Activated naive CD8-positive, alpha-beta T cell treated with anti-CD3 and anti-CD28 coated beads, Interleukin-2, amount 50 U/mL, for 16 hours (primary cell): ENCODE measurements at regions not wholly inside any gene's neighbourhood (a gene's known extent, or its start where the extent isn't known, plus 50 kb on each side); places are given as distances from the start of the nearest gene placed in this dataset.
"Not testable (repeated sequence)": the region's sequence is repeated elsewhere in the genome, so short reads cannot be mapped to it uniquely, and the experiment has no call there.

ENCODE experiments used
- DNase-seq: peaks from one replicate; pipeline ENCODE4 v3.0.0-alpha.2; 2020; ENCODE audit warnings: low read depth, low spot score

DNA sequence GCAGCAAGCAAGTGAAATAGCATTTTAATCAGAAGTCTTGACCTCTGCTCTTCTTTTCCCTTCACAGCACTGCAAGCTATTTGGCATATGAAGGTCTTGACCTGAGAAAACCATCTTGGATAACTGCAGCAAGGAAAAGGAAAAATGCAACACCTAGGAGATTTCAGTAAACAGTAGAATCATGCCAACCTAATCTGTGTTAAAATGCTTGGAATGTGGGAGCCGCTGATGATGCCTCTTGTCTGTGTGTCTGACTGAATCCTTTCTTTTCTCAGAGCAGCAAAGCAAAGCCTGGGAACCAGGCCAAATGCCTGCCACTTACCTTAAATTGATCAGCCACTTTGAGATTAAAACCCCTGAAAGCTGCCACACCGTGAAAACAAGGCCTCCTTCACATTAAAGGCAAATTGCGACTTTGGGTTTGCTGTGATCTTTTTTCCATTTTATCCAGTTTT, 80.4 kb upstream of the CDK6 start:
- no peak for DNase-seq

- no peak for DNase-seq
Observed at GRCh38 chr7:92915348-92915747, 79.0 kb upstream of the CDK6 start.

DNA sequence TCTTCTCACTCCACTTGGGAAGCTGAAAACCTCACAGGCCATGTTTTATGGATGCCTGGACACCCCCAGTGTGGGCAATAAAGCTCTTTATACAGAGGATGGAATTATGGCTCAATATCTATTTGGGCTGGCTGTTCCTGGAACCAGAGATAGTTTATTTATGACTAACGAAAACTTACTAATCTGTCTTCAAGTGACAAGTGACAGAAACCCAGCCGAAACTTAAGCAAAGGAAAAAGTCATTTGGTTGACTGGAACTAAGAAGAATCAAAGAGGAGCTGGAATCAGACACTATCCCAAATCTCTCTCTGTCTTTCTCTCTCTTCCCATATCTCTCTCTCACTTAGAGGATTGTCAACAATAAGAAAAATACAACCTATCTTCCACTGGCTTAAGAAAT, 78.3 kb upstream of the CDK6 start:
- no peak for DNase-seq

DNA sequence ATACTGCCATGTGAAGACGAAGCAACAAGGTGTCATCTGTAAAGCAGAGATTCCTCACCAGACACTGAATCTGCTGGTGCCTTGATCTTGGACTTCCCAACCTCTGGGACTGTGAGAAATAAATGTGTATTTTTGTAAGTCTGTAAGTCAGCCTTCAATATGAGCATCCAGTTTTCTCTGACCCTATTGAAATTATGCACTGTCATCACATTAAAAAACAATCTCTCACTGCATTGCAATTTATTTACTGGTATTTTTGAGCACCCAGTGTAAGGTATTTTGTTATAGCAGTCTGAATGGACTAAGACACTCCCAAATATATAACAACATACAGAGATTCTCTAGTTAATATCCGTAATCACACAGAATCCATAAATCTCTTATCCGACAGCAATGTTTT, 77.5 kb upstream of the CDK6 start:
- no peak for DNase-seq

DNA sequence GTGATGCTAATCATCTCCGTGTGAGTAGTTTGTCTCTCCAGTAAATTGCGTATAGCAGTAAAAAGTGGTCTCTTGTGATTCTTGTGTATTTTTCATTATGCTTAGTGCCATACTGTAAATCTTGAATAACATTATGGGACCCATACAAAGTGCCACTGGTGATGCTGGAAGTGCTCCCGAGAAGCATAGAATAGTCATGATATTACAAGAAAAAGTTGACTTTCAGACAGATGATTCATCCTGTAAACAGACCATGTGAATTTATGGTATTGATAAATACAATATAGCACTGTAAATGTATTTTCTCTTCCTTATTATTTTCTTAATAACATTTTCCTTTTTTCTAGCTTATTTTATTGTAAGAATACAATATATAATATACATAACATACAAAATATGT, 74.6 kb upstream of the CDK6 start:
- no peak for DNase-seq

DNA sequence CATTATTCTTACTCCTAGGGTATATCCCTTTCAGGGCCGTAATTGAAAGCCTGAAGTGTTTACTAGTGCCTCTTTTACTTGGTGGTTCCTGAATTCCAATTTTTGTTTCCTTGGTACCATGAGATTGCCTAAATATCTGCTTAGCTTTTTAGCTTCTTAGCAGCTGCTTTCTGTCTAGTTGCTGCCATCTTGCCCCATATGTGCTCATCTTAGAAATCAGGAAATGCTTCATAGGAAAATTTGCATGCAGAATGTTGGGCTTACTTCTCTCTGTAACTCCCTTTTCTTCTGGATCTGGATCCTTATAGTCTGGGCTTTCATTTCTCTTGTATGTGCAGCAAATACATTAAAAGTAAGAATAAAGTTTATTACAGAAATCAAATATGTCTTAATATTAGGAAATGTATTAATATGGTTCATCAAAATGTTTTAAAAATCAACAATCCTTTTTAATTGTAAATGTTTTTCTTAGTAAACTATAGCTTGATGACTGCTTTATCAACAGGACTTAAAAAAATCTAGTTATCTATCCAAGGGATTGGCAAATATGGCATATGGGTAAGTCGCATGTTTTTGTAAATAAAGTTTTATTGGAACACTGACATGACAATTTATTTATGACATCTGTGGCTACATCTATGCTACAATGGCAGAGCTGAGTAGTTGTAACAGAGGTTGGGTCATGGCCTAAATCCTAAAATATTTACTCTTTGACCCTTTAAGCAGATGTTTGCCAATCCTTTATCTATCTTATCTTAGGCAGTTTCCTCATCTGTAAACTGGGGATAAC, 73.5 kb upstream of the CDK6 start:
- no peak for DNase-seq

- DNase-seq = peak; percentile 77
Observed at GRCh38 chr7:92904244-92905131, 68.1 kb upstream of the CDK6 start.

DNA sequence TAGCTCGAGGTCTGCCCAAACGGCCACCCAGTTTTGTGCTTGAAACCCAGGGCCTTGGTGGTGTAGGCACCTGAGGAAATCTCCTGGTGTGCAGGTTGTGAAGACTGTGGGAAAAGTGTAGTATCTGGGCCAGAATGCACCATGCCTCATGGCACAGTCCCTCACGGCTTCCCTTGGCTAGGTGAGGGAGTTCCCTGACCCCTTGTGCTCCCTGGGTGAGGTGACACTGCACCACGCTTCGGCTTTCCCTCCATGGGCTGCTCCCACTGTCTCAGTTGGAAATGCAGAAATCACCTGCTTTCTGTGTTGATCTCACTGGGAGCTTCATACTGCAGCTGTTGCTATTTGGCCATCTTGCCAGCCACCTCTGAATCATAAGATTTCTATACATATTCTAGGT, 62.4 kb upstream of the CDK6 start:
- DNase-seq = no peak

- not testable (repeated sequence) for DNase-seq
Observed at GRCh38 chr7:92894857-92895256, 58.5 kb upstream of the CDK6 start.

- DNase-seq = no peak
Observed at GRCh38 chr7:92889081-92889480, 52.7 kb upstream of the CDK6 start.
